CD14-positive monocyte (primary cell): ENCODE measurements at regions not wholly inside any gene's neighbourhood (a gene's known extent, or its start where the extent isn't known, plus 50 kb on each side); places are given as distances from the start of the nearest gene placed in this dataset.

ENCODE experiments used
- DNase-seq, 3 donors: peaks; one replicate each; pipeline ENCODE4 v3.0.0-alpha.2; 2011 to 2022
- H2AFZ ChIP-seq: 2 replicates; pipeline ENCODE4 v1.6.0; 2012; ENCODE audit warnings: mild to moderate bottlenecking, low read depth, low read length, inconsistent platforms; ENCODE audit not compliant: insufficient read depth, poor library complexity, severe bottlenecking
- H3K27ac ChIP-seq, 2 donors: 1 replicate in 1 of 2; 2 replicates in 1 of 2; pipeline ENCODE4 v1.5.1; 2012 to 2013; ENCODE audit warnings: low read length in 2 of 2, control low read depth in 1 of 2, inconsistent platforms in 1 of 2, low read depth in 1 of 2, mild to moderate bottlenecking in 1 of 2
- H3K27me3 ChIP-seq, 2 donors: one replicate each; pipeline versions ENCODE4 v1.6.0 to v1.6.1; 2011 to 2013; ENCODE audit warnings: low read length in 2 of 2; ENCODE audit not compliant: control insufficient read depth in 2 of 2, insufficient read depth in 2 of 2
- H3K36me3 ChIP-seq, 2 donors: replicated peaks in 1 of 2; 1 replicate in 1 of 2; 2 replicates in 1 of 2; pipeline versions ENCODE4 v1.5.1 to v1.6.1; 2012 to 2013; ENCODE audit warnings: low read length in 2 of 2, control low read depth in 1 of 2, inconsistent platforms in 1 of 2, mild to moderate bottlenecking in 1 of 2; ENCODE audit not compliant: insufficient read depth in 2 of 2, control insufficient read depth in 1 of 2
- H3K4me1 ChIP-seq, 2 donors: 1 replicate in 1 of 2; 2 replicates in 1 of 2; pipeline versions ENCODE4 v1.5.1 to v1.6.1; 2012 to 2013; ENCODE audit warnings: low read length in 2 of 2, control low read depth in 1 of 2, inconsistent platforms in 1 of 2, mild to moderate bottlenecking in 1 of 2, moderate library complexity in 1 of 2; ENCODE audit not compliant: insufficient read depth in 2 of 2, control insufficient read depth in 1 of 2
- H3K4me2 ChIP-seq: replicated peaks from 2 replicates; pipeline ENCODE3; 2012; ENCODE audit warnings: low read length, moderate library complexity, mild to moderate bottlenecking; ENCODE audit not compliant: poor library complexity, severe bottlenecking; ENCODE audit errors: extremely low read depth
- H3K4me3 ChIP-seq, 3 experiments: fragments of 200-600 bp in 1 of 3; sonication (generic) in 1 of 3; replicated peaks in 1 of 3; 1 replicate in 2 of 3; 2 replicates in 1 of 3; pipeline ENCODE4 v1.5.1; 2011 to 2013; ENCODE audit warnings: low read length in 3 of 3, mild to moderate bottlenecking in 3 of 3, control low read depth in 2 of 3, low read depth in 2 of 3, inconsistent platforms in 1 of 3, moderate library complexity in 1 of 3
- H3K79me2 ChIP-seq: 2 replicates; pipeline ENCODE4 v1.6.0; 2012; ENCODE audit warnings: mild to moderate bottlenecking, control low read depth, inconsistent platforms, low read length, moderate library complexity; ENCODE audit not compliant: insufficient read depth
- H3K9ac ChIP-seq: 2 replicates; pipeline ENCODE4 v1.6.0; 2017; ENCODE audit warnings: low read length, mild to moderate bottlenecking; ENCODE audit not compliant: insufficient read depth, poor library complexity, severe bottlenecking
- H3K9me3 ChIP-seq, 2 donors: replicated peaks in 1 of 2; 1 replicate in 1 of 2; 2 replicates in 1 of 2; pipeline versions ENCODE4 v1.5.1 to v1.6.1; 2012 to 2013; ENCODE audit warnings: low read length in 2 of 2, control low read depth in 1 of 2; ENCODE audit not compliant: control insufficient read depth in 1 of 2, insufficient read depth in 1 of 2
- H4K20me1 ChIP-seq: 2 replicates; pipeline ENCODE4 v1.6.0; 2012; ENCODE audit warnings: mild to moderate bottlenecking, low read length, control low read depth, moderate library complexity; ENCODE audit not compliant: insufficient read depth
- H3K27ac Mint-ChIP-seq, 7 donors: one replicate each; pipeline ENCODE4 v1.8.0; 2020; ENCODE audit warnings: mild to moderate bottlenecking in 7 of 7, mixed read lengths in 7 of 7, moderate library complexity in 6 of 7, inconsistent platforms in 2 of 7
- H3K27me3 Mint-ChIP-seq, 3 donors: one replicate each; pipeline ENCODE4 v1.8.0; 2021 to 2022; ENCODE audit warnings: low read depth in 3 of 3, mild to moderate bottlenecking in 3 of 3, mixed read lengths in 3 of 3, moderate library complexity in 3 of 3, inconsistent platforms in 1 of 3
- H3K36me3 Mint-ChIP-seq, 2 donors: one replicate each; pipeline ENCODE4 v1.8.0; 2020; ENCODE audit warnings: mixed read lengths in 2 of 2, inconsistent platforms in 1 of 2, mild to moderate bottlenecking in 1 of 2
- H3K4me1 Mint-ChIP-seq: one replicate; pipeline ENCODE4 v1.8.0; 2020; ENCODE audit warnings: mild to moderate bottlenecking, mixed read lengths
- H3K4me3 Mint-ChIP-seq, 2 donors: one replicate each; pipeline ENCODE4 v1.8.0; 2020; ENCODE audit warnings: mild to moderate bottlenecking in 2 of 2, mixed read lengths in 2 of 2, moderate library complexity in 1 of 2
- H3K9me3 Mint-ChIP-seq, 7 donors: one replicate each; pipeline ENCODE4 v1.8.0; 2020 to 2022; ENCODE audit warnings: mixed read lengths in 7 of 7, mild to moderate bottlenecking in 6 of 7, moderate library complexity in 6 of 7, inconsistent platforms in 2 of 7
- WGBS: methylation state at CpG from one replicate; pipeline ENCODE4 v1.1.5; 2013; ENCODE audit warnings: missing lambda C conversion rate; ENCODE audit not compliant: insufficient coverage; 5-methylcytosine and 5-hydroxymethylcytosine counted together
- intact Hi-C, 2 donors: fragments of 100-400 bp; cut with micrococcal nuclease; formaldehyde crosslinking; loops; one replicate each; pipeline versions ENCODE4 v1.15.0 to v1.15.1; 2023
- TF ChIP-seq, protein P1 (sequence below): fragments of 200-600 bp; IDR thresholded peaks from one replicate; pipeline ENCODE4 v1.8.0; 2022; ENCODE audit warnings: antibody characterized with exemption, mild to moderate bottlenecking

DNA sequence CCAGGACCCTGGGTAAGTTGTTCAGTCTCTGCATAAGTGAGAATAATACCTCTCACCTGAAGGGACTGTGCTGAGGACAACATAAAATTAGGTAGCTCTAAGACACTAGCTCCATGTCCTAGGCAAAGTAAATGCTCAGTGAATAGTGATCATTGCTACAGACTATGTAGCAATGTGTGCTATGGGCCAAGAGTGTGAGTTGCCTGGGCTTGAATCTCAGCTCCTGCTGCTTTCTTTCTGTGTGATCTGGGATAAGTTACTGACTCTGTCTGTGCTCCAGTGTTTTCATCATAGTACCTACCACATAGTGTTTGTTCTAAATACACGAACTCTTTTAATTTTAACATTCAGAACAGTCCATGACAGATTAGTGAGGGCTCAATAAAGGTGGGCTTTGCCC is 81.1 kb upstream of the MFGE8 start:
- Mint-ChIP-seq H3K9me3 (peaks cover 0 to 2% (median 0%) of the 10 kb centered on the region in 7 donors), H3K27ac (no peak overlapping the region), H3K4me3 (no peak overlapping the region), H3K36me3 (no peaks in the 10 kb centered on the region), H3K4me1 (no peaks in the 10 kb centered on the region), H3K27me3 (peaks cover 3 to 11% (median 3%) of the 10 kb centered on the region in 3 donors)
- Histone ChIP-seq H3K27ac (no peak overlapping the region), H3K9ac (no peak overlapping the region), H4K20me1 (no peaks in the 10 kb centered on the region), H3K9me3 (no peaks in the 10 kb centered on the region), H3K36me3 (no peaks in the 10 kb centered on the region), H2AFZ (no peak overlapping the region), H3K4me2 (no peak overlapping the region), H3K79me2 (no peaks in the 10 kb centered on the region), H3K4me1 (no peaks in the 10 kb centered on the region), H3K4me3 (no peak overlapping the region), H3K27me3 (no peaks in the 10 kb centered on the region)
- intact Hi-C loops: no loop called here
- WGBS: no CpG with 5 or more reads among the region's 1 CpG
- DNase-seq: no peak
- TF ChIP-seq, protein P1, sequence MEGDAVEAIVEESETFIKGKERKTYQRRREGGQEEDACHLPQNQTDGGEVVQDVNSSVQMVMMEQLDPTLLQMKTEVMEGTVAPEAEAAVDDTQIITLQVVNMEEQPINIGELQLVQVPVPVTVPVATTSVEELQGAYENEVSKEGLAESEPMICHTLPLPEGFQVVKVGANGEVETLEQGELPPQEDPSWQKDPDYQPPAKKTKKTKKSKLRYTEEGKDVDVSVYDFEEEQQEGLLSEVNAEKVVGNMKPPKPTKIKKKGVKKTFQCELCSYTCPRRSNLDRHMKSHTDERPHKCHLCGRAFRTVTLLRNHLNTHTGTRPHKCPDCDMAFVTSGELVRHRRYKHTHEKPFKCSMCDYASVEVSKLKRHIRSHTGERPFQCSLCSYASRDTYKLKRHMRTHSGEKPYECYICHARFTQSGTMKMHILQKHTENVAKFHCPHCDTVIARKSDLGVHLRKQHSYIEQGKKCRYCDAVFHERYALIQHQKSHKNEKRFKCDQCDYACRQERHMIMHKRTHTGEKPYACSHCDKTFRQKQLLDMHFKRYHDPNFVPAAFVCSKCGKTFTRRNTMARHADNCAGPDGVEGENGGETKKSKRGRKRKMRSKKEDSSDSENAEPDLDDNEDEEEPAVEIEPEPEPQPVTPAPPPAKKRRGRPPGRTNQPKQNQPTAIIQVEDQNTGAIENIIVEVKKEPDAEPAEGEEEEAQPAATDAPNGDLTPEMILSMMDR: no peak

DNA sequence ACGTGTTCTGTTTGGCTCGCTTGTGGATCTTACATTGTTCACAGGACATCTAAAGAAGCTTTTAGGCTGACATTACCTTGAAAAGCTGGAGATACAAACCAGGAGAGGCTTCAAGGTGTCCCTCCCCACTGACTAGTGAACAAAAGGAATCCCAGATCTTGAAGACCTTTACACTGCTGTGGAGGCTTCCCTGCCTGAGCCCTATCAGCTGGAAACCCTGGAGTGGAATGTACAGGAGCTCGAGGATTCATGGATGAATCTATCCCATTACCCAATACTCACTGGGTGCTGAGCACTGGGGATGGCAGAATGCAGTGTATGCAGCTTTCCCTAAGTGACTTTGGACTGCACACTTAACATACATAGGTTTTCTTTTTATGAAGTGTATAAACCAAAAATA is 82.3 kb upstream of the MFGE8 start:
- H2AFZ ChIP-seq: no peak overlapping the region
- Mint-ChIP-seq H3K4me1 (no peaks in the 10 kb centered on the region), H3K9me3 (peaks cover 0 to under 1% (median 0%) of the 10 kb centered on the region in 7 donors), H3K36me3 (no peaks in the 10 kb centered on the region), H3K4me3 (no peak overlapping the region), H3K27ac (no peak overlapping the region), H3K27me3 (peaks cover 2 to 10% (median 5%) of the 10 kb centered on the region in 3 donors)
- 77% methylated on average over 2 of the region's 3 CpGs for WGBS
- no peaks in the 10 kb centered on the region for H3K9me3 ChIP-seq
- no peak for DNase-seq
- H3K4me3 ChIP-seq: no peak overlapping the region
- no peaks in the 10 kb centered on the region for H3K36me3 ChIP-seq
- intact Hi-C loops: no loop called here
- H3K9ac ChIP-seq: no peak overlapping the region
- H3K27me3 ChIP-seq: no peaks in the 10 kb centered on the region
- TF ChIP-seq, protein P1: no peak
- no peaks in the 10 kb centered on the region for H3K79me2 ChIP-seq
- no peaks in the 10 kb centered on the region for H4K20me1 ChIP-seq
- H3K4me2 ChIP-seq: no peak overlapping the region
- no peaks in the 10 kb centered on the region for H3K4me1 ChIP-seq
- H3K27ac ChIP-seq: no peak overlapping the region
